ENCODE measurements at regions not wholly inside any gene's neighbourhood (a gene's known extent, or its start where the extent isn't known, plus 50 kb on each side); places are given as distances from the start of the nearest gene placed in this dataset.

DNA sequence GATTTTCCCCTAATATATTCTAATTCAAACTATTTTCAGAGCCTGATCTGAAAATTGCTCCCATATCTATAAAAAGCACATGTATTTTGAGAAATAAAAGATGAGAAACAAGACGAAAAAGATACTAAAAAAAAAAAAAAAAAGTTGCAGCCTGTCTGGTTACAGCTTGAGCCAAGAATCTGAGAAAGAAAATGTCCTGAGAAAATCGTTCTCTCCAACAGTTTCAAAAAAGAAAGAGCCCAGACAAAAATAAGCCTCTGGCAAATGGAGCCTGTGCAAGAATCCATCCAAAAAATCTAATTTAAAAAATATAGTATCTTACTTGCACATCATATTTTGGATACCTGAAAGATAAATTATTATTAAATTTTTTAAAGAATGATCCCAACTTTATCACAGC is 163.0 kb upstream of the TBL1X start:
- no peaks in the 10 kb centered on the region for H3K27me3 ChIP-seq
- H3K4me1 ChIP-seq (ENCODE audit: control insufficient read depth in 1 of 2, insufficient read depth in 1 of 2, low read depth in 1 of 2, low read length in 1 of 2): no peaks in the 10 kb centered on the region
- TF ChIP-seq, protein P1, sequence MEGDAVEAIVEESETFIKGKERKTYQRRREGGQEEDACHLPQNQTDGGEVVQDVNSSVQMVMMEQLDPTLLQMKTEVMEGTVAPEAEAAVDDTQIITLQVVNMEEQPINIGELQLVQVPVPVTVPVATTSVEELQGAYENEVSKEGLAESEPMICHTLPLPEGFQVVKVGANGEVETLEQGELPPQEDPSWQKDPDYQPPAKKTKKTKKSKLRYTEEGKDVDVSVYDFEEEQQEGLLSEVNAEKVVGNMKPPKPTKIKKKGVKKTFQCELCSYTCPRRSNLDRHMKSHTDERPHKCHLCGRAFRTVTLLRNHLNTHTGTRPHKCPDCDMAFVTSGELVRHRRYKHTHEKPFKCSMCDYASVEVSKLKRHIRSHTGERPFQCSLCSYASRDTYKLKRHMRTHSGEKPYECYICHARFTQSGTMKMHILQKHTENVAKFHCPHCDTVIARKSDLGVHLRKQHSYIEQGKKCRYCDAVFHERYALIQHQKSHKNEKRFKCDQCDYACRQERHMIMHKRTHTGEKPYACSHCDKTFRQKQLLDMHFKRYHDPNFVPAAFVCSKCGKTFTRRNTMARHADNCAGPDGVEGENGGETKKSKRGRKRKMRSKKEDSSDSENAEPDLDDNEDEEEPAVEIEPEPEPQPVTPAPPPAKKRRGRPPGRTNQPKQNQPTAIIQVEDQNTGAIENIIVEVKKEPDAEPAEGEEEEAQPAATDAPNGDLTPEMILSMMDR (IDR thresholded peaks at IDR 0.05): no peak
- no peaks in the 10 kb centered on the region for H3K9me3 ChIP-seq
- no peak overlapping the region for H3K27ac ChIP-seq
- H3K4me3 ChIP-seq (ENCODE audit: low read depth in 1 of 2, low read length in 1 of 2): no peak overlapping the region
- no peaks in the 10 kb centered on the region for H3K36me3 ChIP-seq

DNA sequence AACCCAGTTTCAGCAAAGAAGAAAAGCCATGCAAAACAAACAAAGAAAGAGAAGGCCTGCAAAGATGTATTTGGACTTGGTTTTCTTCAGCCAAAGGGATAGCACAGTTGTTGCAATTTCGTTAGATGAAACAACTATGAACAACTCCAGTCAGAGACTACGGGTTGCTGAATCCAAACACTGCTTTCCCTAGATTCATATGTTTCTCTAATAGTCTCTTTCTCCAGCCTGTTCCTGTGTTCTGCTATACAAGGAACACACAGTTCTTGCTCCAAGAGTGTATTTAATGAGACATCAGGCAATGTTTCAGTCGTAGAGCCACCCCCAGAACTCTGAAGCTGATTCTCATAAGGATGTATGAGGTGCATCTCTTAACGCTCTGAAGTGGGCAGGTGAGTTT is 162.5 kb upstream of the TBL1X start:
- H3K9me3 ChIP-seq: no peaks in the 10 kb centered on the region
- TF ChIP-seq, protein P1 (IDR thresholded peaks at IDR 0.05): no peak
- no peak overlapping the region for H3K4me3 ChIP-seq (ENCODE audit: low read depth in 1 of 2, low read length in 1 of 2)
- no peaks in the 10 kb centered on the region for H3K36me3 ChIP-seq
- H3K4me1 ChIP-seq (ENCODE audit: control insufficient read depth in 1 of 2, insufficient read depth in 1 of 2, low read depth in 1 of 2, low read length in 1 of 2): no peaks in the 10 kb centered on the region
- H3K27ac ChIP-seq: no peak overlapping the region
- H3K27me3 ChIP-seq: no peaks in the 10 kb centered on the region

DNA sequence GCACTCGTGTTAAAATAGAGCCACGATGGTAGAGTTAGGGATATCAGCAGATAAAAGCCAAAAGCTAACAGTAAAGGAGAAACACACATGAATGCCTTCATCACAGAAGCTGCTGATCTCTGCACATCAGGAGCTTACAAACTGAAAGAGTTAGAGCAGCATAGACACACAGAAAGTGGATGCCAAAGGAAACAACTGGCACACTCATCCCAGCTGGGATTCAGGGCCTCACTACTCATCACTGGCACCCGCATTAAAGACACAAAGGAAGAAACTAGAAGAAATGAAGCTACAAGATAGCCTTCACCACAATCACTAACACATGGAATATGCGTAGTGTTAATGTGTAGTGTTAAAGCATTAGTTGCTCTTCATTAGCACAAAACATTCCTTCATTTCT is 156.4 kb upstream of the TBL1X start:
- H3K4me1 ChIP-seq (ENCODE audit: control insufficient read depth in 1 of 2, insufficient read depth in 1 of 2, low read depth in 1 of 2, low read length in 1 of 2): peaks cover 4 to 5% of the 10 kb centered on the region in 2 experiments
- no peaks in the 10 kb centered on the region for H3K27me3 ChIP-seq
- no peak overlapping the region for H3K4me3 ChIP-seq (ENCODE audit: low read depth in 1 of 2, low read length in 1 of 2)
- H3K27ac ChIP-seq: no peak overlapping the region
- H3K36me3 ChIP-seq: no peaks in the 10 kb centered on the region
- H3K9me3 ChIP-seq: no peaks in the 10 kb centered on the region
- TF ChIP-seq, protein P1 (IDR thresholded peaks at IDR 0.05): no peak

DNA sequence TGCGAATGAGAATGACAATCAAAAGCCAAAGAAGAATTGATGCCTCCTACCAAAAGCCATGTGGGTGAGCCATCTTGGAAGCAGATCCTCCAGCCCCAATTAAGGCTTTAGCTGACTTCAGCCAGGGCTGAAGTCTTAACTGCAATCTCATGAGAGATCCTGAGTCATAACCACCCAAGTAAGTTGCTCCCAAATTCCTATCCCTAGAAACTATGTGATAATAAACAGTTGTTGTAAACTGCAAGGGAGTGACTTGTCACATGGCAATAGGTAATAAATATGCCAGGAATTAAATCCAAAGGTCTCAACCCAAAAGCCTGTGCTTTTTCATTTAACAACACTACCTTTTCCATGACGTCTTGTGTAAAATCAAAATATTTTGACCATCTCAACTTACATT is 154.2 kb upstream of the TBL1X start:
- peaks cover 8% of the 10 kb centered on the region in 2 experiments for H3K4me1 ChIP-seq (ENCODE audit: control insufficient read depth in 1 of 2, insufficient read depth in 1 of 2, low read depth in 1 of 2, low read length in 1 of 2)
- TF ChIP-seq, protein P1 (IDR thresholded peaks at IDR 0.05): no peak
- no peaks in the 10 kb centered on the region for H3K36me3 ChIP-seq
- no peak overlapping the region for H3K27ac ChIP-seq
- H3K9me3 ChIP-seq: no peaks in the 10 kb centered on the region
- no peak overlapping the region for H3K4me3 ChIP-seq (ENCODE audit: low read depth in 1 of 2, low read length in 1 of 2)
- H3K27me3 ChIP-seq: no peaks in the 10 kb centered on the region

DNA sequence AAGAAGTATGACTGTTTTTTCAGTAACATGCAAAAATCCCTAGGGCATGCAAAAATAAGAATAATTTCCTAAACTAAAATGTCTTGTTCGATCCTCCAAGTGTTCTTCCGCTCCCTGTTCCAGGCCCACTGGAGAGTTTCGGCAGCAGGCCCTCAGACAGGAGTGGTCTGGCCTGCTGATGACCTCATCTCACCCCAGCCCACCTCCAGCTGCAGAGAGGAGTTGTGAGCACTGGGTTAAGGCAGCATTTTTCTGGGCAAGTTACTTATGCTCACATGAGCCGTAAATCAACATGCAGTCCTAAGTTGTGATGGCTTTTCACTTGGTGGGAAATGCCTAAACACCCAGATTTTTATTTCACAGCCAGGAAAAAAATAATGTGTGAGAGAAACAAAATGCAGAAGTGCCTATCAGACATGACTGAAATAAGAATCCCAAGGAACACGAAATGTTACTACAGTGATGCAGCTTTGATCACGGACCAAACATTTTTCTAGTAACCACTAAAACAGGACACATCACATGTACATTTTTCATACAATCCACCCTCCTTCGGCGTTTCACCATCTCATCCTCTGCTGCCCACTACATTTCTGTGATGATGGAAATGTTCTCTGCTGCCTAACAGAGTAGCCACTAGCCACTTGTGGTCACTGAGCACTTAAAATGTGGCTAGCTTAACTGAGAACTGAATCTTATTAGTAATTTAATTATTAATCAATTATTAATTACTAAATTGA is 153.3 kb upstream of the TBL1X start:
- Histone ChIP-seq H3K36me3 (no peaks in the 10 kb centered on the region), H3K4me1 (ENCODE audit: control insufficient read depth in 1 of 2, insufficient read depth in 1 of 2, low read depth in 1 of 2, low read length in 1 of 2) (peaks cover 17% of the 10 kb centered on the region in 2 experiments), H3K27me3 (no peaks in the 10 kb centered on the region), H3K9me3 (no peaks in the 10 kb centered on the region), H3K27ac (no peak overlapping the region), H3K4me3 (ENCODE audit: low read depth in 1 of 2, low read length in 1 of 2) (no peak overlapping the region)
- TF ChIP-seq, protein P1 (IDR thresholded peaks at IDR 0.05): no peak

Data from neutrophil (primary cell).